OCI-LY1 (cell line): ENCODE measurements at regions not wholly inside any gene's neighbourhood (a gene's known extent, or its start where the extent isn't known, plus 50 kb on each side); places are given as distances from the start of the nearest gene placed in this dataset.

Source experiments
- H2AFZ ChIP-seq: fragments of 200-600 bp; sonication (generic), shearing (Covaris generic); 2 replicates; pipeline ENCODE4 v1.6.0; 2014; ENCODE audit warnings: antibody characterized with exemption, mild to moderate bottlenecking, low read length
- H3F3A ChIP-seq: fragments of 200-600 bp; sonication (generic), shearing (Covaris generic); 2 replicates; pipeline ENCODE4 v1.6.0; 2014; ENCODE audit warnings: mild to moderate bottlenecking, antibody characterized with exemption, low read length, moderate library complexity; ENCODE audit not compliant: insufficient read depth
- H3K27ac ChIP-seq: fragments of 200-600 bp; sonication (generic); 2 replicates; pipeline ENCODE4 v1.5.1; 2014; ENCODE audit warnings: low read length, mixed run types, mild to moderate bottlenecking, low read depth; ENCODE audit not compliant: poor library complexity, severe bottlenecking
- H3K27me3 ChIP-seq: fragments of 200-600 bp; sonication (generic); 2 replicates; pipeline ENCODE4 v1.6.0; 2014; ENCODE audit warnings: antibody characterized with exemption, mild to moderate bottlenecking, low read length, moderate library complexity; ENCODE audit not compliant: insufficient read depth
- H3K36me3 ChIP-seq: fragments of 200-600 bp; sonication (generic); 2 replicates; pipeline ENCODE4 v1.6.1; 2014; ENCODE audit warnings: mild to moderate bottlenecking, antibody characterized with exemption, low read length, moderate library complexity, mixed read lengths; ENCODE audit not compliant: insufficient read depth
- H3K4me1 ChIP-seq: fragments of 200-600 bp; sonication (generic); 2 replicates; pipeline ENCODE4 v1.5.1; 2014; ENCODE audit warnings: mild to moderate bottlenecking, low read length, moderate library complexity; ENCODE audit not compliant: insufficient read depth, severe bottlenecking
- H3K4me2 ChIP-seq: fragments of 200-600 bp; sonication (generic), shearing (Covaris generic); 2 replicates; pipeline ENCODE4 v1.6.1; 2014; ENCODE audit warnings: low read length
- H3K4me3 ChIP-seq: fragments of 200-600 bp; sonication (generic); 2 replicates; pipeline ENCODE4 v1.5.1; 2014; ENCODE audit warnings: low read length, low read depth, mild to moderate bottlenecking, mixed read lengths; ENCODE audit not compliant: poor library complexity, severe bottlenecking
- H3K79me2 ChIP-seq: fragments of 200-600 bp; shearing (Covaris generic); 2 replicates; pipeline ENCODE4 v1.6.1; 2016; ENCODE audit warnings: mixed run types, low read length, mixed read lengths; ENCODE audit not compliant: insufficient read depth
- H3K9ac ChIP-seq: fragments of 200-600 bp; sonication (generic), shearing (Covaris generic); 2 replicates; pipeline ENCODE4 v1.6.1; 2014; ENCODE audit warnings: mild to moderate bottlenecking, low read length, mixed read lengths
- H3K9me2 ChIP-seq: fragments of 200-600 bp; sonication (generic), shearing (Covaris generic); 2 replicates; pipeline ENCODE4 v1.6.1; 2014; ENCODE audit warnings: low read depth, mild to moderate bottlenecking, low read length, mixed read lengths
- H3K9me3 ChIP-seq: fragments of 200-600 bp; shearing (Covaris generic); 2 replicates; pipeline ENCODE4 v1.6.1; 2014; ENCODE audit warnings: low read length, mixed read lengths
- H4K20me1 ChIP-seq: fragments of 200-600 bp; sonication (generic), shearing (Covaris generic); 2 replicates; pipeline ENCODE4 v1.6.0; 2016; ENCODE audit warnings: mild to moderate bottlenecking, low read length; ENCODE audit not compliant: insufficient read depth
- CTCF ChIP-seq: fragments of 200-600 bp; sonication (generic), shearing (Covaris generic); IDR thresholded peaks from 2 replicates; pipeline ENCODE4 v1.5.1; 2017; ENCODE audit warnings: mild to moderate bottlenecking, antibody characterized with exemption, low read length, moderate library complexity, mixed read lengths
- EZH2 ChIP-seq: fragments of 200-600 bp; sonication (generic), shearing (Covaris generic); IDR thresholded peaks from 2 replicates; pipeline ENCODE4 v1.8.0; 2017; ENCODE audit warnings: borderline replicate concordance, mixed run types, mild to moderate bottlenecking, antibody characterized with exemption, low read length, moderate library complexity, mixed read lengths

- H3K4me1 ChIP-seq, result peaks cover 34% of the 10 kb centered on the region
- H3K4me3 ChIP-seq, result no peak overlapping the region
- no peaks in the 10 kb centered on the region for H3K9me2 ChIP-seq
- H3K9me3 ChIP-seq, result no peaks in the 10 kb centered on the region
- H2AFZ ChIP-seq, result no peak overlapping the region
- no peaks in the 10 kb centered on the region for H3F3A ChIP-seq
- no peak overlapping the region for H3K4me2 ChIP-seq
- no peak for TF ChIP-seq EZH2
- no peak for TF ChIP-seq CTCF
- H3K9ac ChIP-seq, result no peak overlapping the region
- no peaks in the 10 kb centered on the region for H3K27me3 ChIP-seq
- no peaks in the 10 kb centered on the region for H4K20me1 ChIP-seq
- no peaks in the 10 kb centered on the region for H3K79me2 ChIP-seq
- H3K36me3 ChIP-seq, result no peaks in the 10 kb centered on the region; the same call in 1 of the 2 replicates
- H3K27ac ChIP-seq, result no peak overlapping the region
These were observed 69.4 kb upstream of the EED start for GRCh38 chr11:86175191-86175590.

- Histone ChIP-seq H3K36me3 (no peaks in the 10 kb centered on the region; the same call in 1 of the 2 replicates), H3K79me2 (no peaks in the 10 kb centered on the region), H3K9ac (no peak overlapping the region), H3K4me3 (no peak overlapping the region), H3K4me2 (no peak overlapping the region), H3F3A (no peaks in the 10 kb centered on the region), H3K27ac (no peak overlapping the region), H3K9me2 (no peaks in the 10 kb centered on the region), H3K9me3 (no peaks in the 10 kb centered on the region), H3K4me1 (peaks cover 34% of the 10 kb centered on the region), H2AFZ (no peak overlapping the region), H4K20me1 (no peaks in the 10 kb centered on the region), H3K27me3 (no peaks in the 10 kb centered on the region)
- TF ChIP-seq EZH2 (no peak), CTCF (no peak)
These were observed 70.2 kb upstream of the EED start for GRCh38 chr11:86174101-86175046.

- Histone ChIP-seq H2AFZ (no peak overlapping the region; the same call in 1 of the 2 replicates), H4K20me1 (no peaks in the 10 kb centered on the region), H3K9me2 (no peaks in the 10 kb centered on the region), H3K4me3 (no peak overlapping the region), H3K4me1 (peaks cover 34% of the 10 kb centered on the region), H3K9me3 (no peaks in the 10 kb centered on the region), H3F3A (no peaks in the 10 kb centered on the region), H3K27ac (peak overlapping the region; percentile 14), H3K9ac (no peak overlapping the region; the same call in 1 of the 2 replicates), H3K4me2 (peak overlapping the region; percentile 19; the same call in 1 of the 2 replicates), H3K36me3 (no peaks in the 10 kb centered on the region), H3K79me2 (no peaks in the 10 kb centered on the region), H3K27me3 (no peaks in the 10 kb centered on the region)
- TF ChIP-seq CTCF (no peak), EZH2 (no peak)
These were observed 71.7 kb upstream of the EED start for GRCh38 chr11:86172894-86173293.
